HL-60/S4 (cell line): ENCODE measurements at regions not wholly inside any gene's neighbourhood (a gene's known extent, or its start where the extent isn't known, plus 50 kb on each side); places are given as distances from the start of the nearest gene placed in this dataset.

Experiments used
- in situ Hi-C: fragments of 300-500 bp; cut with MboI; formaldehyde crosslinking; loops from 2 replicates; pipeline ENCODE4 v1.14.3; 2022; ENCODE audit warnings: low sequenced_read_pairs

DNA sequence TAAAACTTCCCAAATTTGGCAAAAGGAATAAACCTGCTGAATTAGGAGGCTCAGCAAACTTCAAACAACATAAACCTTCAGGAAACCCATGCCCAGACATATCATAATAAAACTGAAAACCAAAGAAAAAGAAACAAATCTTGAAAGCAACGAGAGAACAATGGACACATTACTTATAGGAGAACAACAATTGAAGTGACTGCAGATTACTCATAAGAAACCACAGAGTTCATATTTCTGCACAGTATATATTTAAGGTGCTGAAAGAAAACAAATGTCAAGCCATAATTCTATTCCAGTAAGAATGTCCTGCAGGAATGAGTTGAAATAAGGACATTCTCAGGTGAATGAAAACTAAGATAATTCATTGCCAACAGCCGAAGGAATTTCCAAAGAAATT lies 80.8 kb upstream of the PROK2 start:
- in situ Hi-C loops: no loop called here

DNA sequence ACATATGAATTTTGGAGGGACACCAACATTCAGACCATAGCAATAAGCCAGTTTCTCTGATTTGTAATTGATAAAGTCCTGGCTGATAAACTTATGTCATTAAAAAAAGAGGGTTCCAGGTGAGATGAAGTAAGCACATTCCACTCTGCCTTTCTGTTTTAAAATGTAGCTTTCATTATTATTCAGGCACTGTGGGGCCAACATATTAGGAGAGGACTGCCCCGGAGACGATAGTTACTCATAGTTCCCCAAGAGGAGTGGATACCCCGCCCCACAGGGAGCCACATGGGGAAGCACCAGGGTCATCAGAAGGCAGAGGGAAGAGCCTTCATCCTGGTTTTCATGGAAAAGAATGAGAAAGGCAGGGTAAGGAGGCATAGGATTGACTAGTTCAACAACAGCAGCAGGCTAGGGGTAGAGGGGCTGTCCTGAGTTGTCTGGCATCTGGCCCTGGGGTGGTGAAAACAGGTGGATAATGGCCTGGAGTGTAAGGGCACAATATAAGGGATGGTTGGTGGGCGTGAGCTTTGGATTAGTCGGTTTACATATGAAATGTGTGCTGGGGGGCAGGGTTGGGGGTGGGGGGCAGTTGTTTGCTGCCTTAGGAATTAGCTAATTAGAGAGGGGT lies 78.7 kb upstream of the PROK2 start:
- in situ Hi-C loops: no loop called here

DNA sequence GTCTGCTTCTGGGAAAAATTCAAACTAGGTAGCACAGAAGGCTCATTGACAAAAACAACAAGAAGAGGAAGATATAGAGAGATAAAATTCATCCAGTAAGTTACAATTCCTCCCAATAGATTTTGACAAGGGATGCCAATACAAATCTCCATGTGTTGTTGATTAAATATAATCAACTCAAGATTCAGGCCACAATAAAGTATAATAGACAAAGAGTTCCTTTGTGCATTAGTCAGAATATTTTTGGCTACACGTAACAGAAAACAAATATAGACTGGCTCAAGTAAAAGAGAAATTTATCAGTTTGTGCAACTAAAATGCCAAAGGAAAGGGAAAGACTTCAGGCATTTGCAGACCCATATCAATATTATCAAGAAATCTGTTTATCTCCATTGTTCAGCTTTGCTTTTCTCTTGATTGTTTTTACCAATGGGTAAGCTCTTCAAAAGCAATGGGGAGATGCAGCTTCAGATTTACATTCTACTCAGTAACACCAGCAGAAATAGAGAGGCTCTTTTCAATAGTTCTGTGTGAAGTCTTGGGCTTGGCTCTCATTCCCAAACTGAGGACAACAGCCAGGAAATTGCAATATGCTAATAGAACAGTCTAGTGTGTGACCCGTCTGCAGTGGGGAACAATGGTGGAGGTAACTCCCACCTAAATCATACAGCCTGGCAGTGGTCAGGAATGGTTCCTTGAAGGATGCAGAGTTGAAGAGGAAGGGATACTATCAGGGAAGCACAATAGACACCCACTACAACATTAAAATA lies 77.6 kb upstream of the PROK2 start:
- in situ Hi-C loops: no loop called here

DNA sequence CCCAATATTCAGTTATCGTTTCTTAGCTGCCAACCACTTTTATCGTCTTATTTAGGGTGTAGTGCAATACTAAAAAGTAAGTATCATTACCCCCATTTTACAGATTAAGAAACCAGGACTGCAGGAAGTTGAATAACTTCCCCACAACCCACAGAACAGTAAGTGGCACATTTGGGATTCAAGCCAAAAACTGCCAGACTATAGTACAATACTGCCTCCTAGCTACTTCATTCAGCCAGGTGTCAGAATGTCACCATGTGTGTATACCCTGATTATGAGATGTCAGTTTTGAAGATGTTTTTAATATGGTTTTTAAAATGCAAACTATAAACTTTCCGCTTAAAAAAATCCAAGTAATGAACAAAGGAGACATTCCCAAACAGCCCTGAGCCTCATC lies 74.2 kb upstream of the PROK2 start:
- in situ Hi-C loops: no loop called here

DNA sequence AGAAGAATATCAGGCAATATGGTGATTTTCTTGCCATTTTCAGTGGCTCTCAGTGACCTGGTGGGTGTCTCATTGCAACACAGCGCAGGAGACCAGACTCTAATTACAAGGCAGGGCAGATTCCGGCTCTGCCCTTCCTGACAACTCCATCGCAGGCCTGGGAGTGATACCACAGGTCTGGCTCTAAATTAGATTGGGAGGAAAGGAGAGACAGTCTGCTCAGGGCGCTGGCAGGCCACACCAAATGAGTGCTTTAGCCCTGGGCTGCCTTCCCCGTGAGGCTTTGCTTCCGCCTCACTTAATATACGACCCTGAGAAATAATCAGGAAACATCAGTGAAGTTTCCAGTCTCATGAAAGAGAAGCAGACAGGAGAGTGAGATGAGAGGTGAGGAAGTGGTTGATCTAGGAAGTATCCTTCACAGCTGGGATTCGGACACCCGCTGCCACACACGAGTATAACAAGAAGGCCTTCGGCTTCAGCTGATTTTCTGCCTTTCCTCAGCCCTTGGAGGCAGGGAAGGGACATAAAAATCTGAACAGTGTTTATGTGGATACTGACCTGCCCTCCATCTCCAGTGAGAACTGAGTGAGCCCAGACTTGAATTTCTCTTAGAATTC lies 73.7 kb upstream of the PROK2 start:
- in situ Hi-C loops: no loop called here

DNA sequence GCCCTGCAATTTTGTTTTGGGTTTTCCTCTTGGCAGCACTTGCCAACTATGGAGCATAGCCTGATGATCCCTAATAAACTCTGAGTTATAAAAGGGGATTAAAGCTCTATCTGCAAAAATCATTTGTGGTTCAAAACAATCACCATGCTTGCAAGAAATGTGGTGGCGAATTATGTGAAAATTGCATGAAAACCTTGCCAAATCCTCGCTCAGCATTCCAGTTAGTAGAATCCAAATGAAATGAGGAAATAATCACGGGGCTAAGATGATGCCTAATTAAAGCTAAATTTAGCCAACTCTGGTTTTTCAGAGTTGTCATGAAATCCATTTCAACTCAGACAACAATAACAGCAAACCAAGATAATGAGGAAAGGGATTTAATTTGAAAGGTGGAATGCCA lies 73.0 kb upstream of the PROK2 start:
- in situ Hi-C loops: no loop called here

DNA sequence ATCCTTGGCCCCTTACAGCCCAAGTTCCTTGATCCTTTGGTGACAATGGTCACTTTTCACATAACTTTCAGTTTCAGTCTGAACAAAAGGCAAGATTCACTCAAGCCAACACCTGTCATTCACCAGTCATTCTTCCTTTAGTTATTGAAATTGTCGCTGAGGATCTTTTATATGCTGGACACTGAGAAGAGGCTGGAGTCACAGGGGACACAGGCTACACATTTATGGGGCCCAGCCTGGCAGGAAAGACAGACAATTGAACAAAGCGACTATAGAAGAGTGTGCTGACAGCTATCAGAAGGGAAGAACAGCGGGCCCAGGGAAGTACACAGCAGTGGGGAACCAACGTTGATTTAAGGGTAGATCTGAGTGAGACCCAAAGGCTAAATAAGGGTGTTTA lies 69.8 kb upstream of the PROK2 start:
- in situ Hi-C loops: no loop called here

DNA sequence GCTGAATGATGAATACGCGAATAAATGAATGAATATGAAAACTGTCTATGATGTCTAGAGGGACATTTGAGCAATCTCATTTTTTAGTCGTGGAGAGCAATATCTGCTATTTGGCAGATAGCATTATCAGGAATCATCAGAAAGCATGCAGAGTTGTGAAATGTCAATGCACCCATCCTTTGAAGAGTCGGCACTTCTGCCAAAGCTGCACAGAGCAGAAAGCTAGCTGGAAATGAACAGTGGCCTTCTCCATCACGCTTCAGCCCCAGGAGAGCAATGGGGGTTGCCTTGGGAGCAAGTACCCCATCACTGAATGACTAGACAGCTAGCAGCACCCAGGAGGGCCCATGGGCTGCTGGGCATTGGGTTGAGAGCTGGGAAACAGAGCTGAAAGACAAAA lies 69.1 kb upstream of the PROK2 start:
- in situ Hi-C loops: no loop called here

DNA sequence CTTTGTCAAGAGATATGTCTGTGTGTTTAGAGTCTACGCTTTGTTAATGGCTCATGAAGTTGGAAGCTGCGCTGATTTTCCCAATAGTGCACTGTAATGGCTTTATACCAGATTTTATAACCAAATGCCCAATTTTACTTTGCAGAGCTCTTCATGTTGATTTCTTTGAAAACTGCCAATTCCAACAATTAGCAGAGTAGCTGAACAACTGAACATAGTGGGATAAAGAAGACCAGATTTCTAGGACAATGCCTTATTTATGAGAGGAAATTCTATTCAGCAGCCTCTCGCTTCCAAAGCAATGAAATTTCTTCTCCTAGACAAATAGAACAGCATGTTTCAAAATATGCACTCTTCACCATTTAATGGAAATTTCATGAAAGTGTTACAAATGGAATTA lies 66.9 kb upstream of the PROK2 start:
- in situ Hi-C loops: no loop called here

DNA sequence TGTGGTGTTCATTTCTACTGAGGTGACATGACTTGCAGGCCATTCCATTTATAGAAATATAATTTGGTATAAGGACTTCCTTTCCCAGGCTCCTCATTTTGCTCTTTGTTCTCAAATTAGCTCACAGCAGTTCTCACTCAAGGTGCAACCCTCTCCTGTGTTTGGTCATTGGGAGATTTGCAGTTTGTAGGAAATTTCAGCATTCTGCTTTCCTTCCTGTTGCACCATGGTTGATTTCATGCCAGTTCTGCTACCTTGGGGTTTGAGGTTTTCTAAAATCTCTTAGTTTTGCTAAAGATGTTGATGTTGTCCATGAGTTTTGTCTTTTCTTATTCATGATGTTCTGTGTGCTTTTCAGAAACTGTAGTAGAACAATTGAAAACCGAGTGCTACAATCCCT lies 65.7 kb upstream of the PROK2 start:
- in situ Hi-C loops: no loop called here

DNA sequence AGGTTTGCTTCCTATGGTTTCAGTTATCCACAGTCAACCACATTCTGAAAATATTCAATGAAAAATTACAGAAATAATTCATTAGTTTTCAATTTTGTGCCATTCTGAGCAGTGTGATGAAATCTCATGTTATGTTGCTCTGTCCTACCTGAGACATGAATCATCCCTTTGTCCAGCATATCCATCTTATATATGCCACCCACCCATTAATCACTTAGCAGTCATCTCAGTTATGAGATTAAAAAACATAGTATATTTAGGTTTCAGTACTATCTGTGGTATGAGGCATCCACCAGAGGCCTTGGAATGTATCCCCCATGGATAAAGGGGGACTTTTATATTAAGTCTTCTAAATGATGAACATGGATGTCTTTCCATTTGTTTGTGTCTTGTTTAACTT lies 64.7 kb upstream of the PROK2 start:
- in situ Hi-C loops: loop anchor here (10.0 kb wide), 1 partner anchor 115 kb away; no protein-coding TSS in a partner anchor

DNA sequence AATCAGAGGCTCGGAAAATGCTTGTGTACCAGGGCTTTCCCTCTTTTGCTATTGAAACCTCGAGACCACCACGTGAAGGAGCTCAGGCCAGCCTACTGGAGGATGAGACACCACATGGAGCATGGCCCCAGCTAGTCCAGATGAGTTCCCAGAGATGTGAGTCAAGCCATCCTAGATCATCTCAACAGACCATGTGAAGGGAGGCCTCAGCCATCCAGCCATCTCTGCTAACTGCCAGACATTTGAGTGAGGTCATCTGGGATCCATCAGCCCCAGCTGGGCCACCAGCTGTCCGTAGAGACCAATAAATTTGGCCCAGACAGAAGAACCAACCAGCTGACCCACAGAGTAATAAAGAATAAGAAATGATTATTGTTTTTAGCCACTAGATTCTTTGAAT lies 62.8 kb upstream of the PROK2 start:
- in situ Hi-C loops: loop anchor here (10.0 kb wide), 1 partner anchor 113 kb away; no protein-coding TSS in a partner anchor

DNA sequence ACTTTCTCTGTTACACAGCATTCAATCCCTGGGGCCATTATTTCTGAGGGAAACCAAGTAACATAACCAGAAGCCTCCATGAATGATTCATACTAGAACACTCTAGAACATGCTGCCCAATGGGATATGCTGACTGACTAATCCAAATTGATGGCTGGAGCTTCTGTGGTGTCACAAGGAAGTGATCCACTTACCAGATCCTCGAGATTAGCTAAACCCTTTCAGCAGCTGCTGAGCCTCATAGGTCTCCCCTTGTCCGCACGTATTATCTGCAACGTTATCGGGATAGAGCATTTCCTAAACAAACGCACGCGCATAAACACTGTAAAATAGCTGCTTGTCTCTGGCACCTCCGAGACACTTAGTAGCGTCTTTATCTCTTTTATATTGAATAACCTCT lies 61.2 kb upstream of the PROK2 start:
- in situ Hi-C loops: loop anchor here (10.0 kb wide), 1 partner anchor 111 kb away; no protein-coding TSS in a partner anchor

DNA sequence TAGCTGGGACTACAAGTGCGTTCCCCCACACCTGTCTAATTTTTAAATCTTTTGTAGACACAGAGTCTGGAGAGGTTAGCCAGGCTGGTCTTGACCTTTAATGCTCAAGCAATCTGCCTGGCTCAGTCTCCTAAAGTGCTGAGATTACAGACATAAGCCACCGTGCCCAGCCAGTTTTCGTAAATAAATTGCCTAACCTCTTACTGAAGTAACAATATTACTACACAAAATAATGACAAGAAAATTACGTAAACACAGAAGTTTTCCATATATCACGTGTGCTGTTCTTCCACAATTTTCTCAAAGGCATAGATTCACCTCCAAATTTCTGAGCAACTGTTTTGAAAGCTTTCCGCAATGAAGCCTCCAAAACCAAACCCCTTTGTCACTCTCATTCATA lies 58.1 kb upstream of the PROK2 start:
- in situ Hi-C loops: loop anchor here (10.0 kb wide), 1 partner anchor 108 kb away; no protein-coding TSS in a partner anchor

DNA sequence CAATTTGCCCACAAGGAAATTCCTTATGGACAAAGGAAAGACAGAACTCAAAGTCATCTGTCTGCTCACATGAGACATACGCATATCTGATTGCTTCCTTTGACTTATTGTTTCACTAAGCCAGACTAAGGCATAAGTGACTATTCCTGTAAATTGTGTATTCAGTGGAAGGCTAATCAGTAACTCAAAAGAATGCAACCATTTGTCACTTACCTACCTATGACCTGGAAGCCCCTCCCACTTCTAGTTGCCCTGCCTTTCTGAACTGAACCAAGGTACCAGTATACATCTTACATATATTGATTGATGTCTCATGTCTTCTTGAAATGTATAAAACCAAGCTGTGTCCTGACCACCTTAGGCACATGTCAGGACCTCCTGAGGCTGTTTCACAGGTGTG lies 53.5 kb upstream of the PROK2 start:
- in situ Hi-C loops: no loop called here
